GM03348 (cell line): ENCODE measurements at regions not wholly inside any gene's neighbourhood (a gene's known extent, or its start where the extent isn't known, plus 50 kb on each side); places are given as distances from the start of the nearest gene placed in this dataset.

ENCODE experiments used
- DNase-seq: peaks from one replicate; pipeline ENCODE4 v3.0.0; 2012; ENCODE audit warnings: low spot score

DNA sequence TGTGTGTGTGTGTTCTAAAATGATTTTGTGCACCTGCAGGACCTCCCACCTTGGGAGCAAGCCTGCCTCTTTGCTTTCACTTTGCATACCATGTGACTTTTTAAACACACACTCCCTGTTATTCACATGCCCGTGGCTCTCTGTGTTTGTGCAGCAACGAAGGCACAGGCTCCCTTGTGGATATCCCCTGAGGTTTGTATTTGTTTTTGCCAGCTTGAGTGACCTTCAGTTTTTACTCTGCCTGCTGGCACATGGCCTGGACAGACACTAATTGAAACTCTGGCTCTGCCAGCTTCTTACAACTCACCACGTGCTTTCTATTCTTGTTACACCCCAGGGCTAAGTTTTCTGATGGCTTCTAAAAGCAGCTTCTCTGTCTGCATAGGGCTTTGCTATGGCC, 885.8 kb downstream of the SH3BGRL start:
- no peak for DNase-seq

- DNase-seq, result no peak
Observed at GRCh38 chrX:82092307-82092706, 890.4 kb downstream of the SH3BGRL start.

GRCh38 chrX:82125103-82125502, 923.2 kb downstream of the SH3BGRL start:
- no peak for DNase-seq

DNA sequence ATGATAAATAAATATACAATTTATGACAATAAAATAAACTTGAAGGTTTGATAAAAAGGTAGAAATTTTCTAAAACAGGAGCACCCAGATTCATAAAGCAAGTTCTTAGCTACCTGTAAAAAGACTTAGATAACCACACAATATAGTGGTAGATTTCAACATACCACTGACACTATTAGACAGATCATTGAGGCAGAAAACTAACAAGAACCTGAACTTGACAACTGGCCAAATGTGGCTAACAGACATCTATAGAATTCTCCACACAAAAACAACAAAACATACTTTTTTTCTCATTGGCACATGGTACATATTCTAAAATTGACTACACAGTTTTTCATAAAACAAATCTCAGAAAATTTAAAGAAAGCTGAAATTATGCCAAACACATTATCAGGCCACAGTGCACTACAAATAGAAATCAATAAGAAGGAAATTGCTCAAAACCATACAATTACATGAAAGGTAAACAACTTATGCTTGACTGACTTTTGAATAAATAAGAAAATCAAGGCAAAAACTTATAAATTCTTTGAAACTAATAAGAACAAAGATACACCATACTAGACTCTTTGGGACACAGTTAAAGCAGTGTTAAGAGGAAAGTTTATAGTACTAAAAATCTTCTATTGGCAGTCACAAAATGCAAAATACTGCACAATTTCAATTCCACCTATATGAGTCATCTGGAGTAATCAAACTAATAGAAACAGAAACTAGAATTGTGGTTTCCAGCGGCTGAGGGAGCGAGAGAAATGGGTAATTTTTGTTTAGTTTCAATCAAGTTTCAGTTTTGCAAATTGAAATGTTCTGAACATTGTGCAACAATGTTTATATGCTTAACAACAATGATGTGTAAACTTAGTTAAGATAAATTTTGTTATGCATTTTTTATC, 925.6 kb downstream of the SH3BGRL start:
- DNase-seq, result no peak

GRCh38 chrX:82134378-82134777, 932.5 kb downstream of the SH3BGRL start:
- DNase-seq, result no peak

DNA sequence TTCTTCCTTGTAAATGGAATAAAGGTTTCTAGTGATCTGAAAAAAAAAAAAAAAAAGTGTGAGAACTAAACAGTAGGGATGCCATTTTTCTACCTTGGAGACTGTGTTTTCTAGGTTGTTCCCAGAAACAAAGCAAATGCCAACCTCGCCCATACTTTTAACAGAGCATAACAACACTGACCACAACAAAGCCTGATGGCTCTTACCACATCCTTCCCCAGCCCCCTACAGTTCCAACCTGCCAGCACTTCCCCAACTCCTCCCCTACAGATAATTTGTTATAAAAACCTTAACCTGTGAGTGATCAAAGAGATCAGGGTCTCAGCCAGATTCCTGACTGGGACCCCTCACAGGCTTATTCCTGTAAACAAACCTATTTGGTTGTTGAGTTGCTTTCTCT, 940.0 kb downstream of the SH3BGRL start:
- DNase-seq, result no peak

DNA sequence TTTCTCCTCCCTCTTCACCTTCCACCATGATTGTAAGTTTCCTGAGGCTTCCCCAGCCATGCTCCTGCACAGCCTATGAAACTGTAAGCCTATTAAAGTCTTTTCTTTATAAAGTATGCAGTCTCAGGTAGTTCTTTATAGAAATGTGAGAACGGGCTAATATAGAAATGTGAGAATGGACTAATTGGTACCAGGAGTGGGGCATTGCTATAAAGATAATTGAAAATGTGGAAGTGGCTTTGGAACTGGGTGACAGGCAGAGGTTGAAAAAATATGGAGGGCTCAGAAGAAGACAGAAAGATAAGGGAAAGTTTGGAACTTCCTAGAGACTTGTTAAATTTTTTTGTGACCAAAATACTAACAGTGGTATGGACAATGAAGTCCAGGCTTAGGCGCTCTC, 959.3 kb downstream of the SH3BGRL start:
- no peak for DNase-seq

GRCh38 chrX:82163701-82164100, 961.8 kb downstream of the SH3BGRL start:
- no peak for DNase-seq

GRCh38 chrX:82196866-82197265, 995.0 kb downstream of the SH3BGRL start:
- no peak for DNase-seq

DNA sequence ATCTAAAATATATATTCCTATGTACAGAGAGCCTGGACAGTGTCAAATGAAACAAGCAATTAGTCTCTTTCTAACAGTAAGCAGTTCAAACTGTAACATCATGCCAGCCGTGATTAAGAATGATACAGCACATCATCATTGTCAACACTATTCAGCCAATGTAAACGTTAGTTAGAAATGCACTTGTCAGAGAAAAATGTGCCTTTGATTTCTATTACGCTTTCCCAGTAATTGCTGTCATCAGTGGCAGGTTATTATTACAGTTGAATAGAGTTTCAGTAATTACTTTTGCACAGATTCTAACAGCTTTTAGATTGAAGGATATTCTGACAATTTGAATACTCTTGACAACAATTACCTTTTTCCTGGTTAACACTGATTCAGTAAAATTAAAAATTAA, 1007.1 kb downstream of the SH3BGRL start:
- DNase-seq, result no peak

DNA sequence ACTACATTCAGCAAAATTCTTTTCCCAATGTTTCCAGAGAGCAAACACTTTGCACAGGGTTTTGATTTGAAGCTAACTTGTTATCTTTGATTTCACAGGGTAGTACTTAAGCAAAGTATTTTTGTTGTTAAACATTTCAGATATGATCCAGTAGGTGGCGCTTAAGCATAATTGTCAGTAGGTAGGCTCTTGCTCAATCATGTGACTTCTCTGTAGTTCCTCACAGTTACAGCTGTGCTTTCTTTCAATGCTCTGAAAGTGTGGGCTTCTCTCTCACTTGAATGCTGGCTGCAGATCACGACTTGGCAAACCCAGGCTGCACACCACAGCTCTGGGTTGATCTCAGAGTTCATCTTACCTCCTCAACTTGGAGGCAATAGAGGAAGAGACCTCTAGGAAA, 1016.5 kb downstream of the SH3BGRL start:
- DNase-seq, result no peak

GRCh38 chrX:82219129-82219528, 1017.2 kb downstream of the SH3BGRL start:
- no peak for DNase-seq

DNA sequence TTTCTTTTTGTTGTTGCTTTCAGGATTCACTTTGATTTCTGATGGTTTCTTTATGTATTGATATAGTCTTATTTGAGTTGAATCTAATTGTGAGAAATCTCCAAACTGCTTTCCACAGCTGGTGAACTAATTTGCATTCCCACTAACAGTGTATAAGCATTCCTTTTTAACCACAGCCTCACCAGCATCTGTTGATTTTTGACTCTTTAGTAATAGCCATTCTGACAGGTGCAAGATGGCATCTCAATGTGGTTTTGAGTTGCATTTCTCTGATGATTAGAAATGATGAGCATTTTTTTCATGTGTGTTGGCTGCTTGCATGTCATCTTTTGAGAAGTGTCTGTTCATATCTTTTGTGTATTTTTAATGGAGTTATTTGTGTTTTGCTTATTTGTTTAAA, 1023.1 kb downstream of the SH3BGRL start:
- DNase-seq, result no peak

DNA sequence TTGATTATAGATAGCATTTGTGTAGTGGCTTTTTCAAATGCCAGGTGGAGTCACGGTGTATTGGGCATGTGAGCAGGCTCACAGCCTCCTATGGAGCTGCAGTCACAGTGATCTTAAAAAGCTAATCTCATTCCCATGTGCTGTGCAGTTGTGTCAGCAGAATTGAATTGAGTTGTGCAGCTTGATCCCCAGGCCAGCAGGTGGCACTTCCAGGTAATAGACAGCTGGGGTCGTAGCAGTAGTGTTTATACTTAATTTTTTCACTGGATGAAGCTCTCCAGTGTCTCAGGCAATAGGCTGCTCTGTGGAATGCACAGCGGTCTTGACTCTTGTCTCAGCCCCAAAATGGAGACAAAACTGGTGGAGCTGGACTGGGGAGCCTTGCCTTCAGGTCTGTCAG, 1028.1 kb downstream of the SH3BGRL start:
- no peak for DNase-seq

DNA sequence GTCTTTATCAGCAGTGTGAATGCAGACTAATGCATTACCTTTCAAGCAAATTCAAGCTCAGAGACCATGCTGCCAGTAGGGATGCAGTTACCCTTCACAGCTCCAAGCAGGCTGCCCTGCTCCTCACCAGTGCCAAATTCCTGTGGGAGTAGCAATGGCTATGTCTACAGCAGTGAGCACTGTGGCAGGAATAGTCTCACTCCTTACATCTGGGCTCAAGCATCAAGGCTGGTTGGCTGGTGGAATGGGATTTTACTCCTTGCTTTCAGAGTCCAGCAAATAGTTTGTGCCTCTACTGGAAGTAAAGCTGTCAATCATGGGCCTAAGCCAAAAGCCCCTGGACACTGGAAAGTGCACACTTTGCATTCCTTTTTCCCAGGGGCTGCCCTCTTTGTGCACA, 1030.8 kb downstream of the SH3BGRL start:
- DNase-seq, result no peak

DNA sequence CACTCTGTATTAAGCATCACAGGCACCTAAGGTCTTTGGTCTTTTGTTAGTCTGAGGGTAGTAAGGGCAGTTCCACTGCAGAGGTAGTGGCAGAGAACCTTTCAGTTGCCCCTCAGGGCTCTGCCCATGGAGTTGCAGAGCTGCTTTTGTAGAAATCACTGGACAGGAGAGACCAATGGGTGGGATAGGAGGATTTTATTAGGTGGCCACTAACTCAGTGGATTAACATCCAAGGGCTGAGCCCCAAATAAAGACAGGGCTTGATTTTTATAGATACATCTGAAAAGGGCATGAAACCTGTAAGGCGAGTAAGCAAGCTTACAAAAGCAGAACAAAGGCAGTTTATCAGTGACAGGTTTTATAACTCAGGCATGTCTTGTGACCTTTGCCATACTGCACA, 1035.4 kb downstream of the SH3BGRL start:
- no peak for DNase-seq
